HG03565 (cell line): ENCODE measurements at regions not wholly inside any gene's neighbourhood (a gene's known extent, or its start where the extent isn't known, plus 50 kb on each side); places are given as distances from the start of the nearest gene placed in this dataset.

Source experiments
- ATAC-seq: cut with Tn5 transposase; IDR thresholded peaks from one replicate; pipeline ENCODE4 v1.9.1; 2021; ENCODE audit warnings: mild to moderate bottlenecking, moderate library complexity; ENCODE audit not compliant: unreplicated experiment

DNA sequence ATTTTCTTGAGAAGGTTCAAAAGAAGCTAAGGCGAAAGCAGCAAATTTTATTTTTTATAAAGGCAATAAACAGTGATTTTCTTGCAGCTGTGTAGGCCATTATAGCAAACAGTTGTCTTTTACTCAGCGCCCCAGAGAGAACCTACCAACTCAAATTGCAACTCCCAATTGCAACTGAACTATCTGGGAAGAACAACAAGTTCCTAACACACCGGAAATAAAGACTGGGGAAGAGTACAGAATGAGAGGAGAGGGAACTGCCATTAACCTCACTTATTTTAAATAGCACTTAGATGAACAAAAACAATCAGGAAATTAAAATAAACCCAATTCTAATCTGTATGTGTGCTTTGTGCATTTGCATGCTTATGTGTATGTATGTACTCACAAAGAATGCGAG is 171.1 kb downstream of the KCTD12 start:
- no peak for ATAC-seq

DNA sequence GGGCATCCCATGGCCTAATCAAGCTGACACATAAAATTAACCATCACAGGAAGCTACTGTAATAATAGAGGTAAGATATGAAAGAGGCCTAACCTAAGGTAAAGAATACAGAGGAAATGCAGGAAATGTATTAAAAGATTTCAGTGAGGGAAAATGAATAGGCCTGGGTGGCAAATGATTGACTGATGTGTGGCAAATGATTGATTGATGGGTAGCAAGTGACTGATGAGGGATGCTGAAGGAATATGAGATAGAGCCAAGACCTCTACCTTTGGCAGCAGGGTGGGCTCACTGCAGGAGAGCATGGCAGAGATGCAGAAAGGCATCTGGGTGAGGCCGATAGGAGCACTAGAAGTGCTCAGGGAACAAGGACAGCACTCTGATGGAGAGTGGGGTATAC is 172.9 kb downstream of the KCTD12 start:
- ATAC-seq: no peak

DNA sequence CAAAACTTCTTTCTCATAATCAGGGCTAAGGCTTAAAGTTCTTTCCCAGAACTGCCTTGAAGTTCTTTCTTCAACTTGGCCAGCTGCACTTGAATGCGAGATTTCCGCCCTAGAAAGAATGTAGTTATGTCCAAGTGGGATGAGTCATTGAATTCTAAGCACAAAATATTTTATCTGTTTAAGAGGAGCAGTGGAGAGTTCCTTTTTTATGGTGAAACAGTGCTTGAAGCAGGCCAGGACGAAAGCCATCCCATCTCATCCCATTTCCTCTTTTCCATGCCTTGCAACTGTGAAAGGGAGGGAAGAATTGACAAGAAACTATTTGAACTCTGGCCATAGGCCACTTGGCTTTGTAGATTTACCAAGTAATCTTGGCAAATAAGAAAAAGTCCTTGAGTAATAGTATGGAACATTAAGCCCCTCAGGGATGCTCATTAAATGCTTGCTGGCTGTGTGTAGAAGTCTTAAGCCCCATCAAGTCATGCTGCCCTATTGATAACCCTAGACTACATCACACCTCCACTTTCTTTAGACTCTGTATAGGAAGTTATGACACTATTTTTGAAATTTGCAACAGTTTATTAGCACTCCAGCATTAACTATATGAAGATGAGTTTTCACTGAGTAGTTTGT is 174.5 kb downstream of the KCTD12 start:
- ATAC-seq: no peak

DNA sequence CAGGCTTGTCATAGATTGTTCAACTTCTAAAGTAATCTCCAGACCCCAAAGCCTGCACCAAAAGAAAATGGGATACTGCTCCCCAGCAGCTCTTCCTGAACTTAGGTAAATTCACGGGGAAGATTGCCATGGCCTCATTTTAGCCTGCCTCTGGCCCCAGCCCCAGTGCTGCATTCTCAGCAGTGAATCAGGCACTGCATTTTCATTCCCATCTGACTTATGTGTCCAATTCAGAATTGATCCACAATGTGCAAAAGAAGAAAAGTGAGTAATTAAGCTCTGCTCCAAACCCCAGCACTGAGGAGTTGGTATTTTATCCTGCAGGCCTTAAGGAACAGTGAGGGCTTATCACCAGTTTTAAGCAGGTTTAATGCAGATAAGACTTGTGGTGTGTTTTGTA is 176.4 kb downstream of the KCTD12 start:
- no peak for ATAC-seq

DNA sequence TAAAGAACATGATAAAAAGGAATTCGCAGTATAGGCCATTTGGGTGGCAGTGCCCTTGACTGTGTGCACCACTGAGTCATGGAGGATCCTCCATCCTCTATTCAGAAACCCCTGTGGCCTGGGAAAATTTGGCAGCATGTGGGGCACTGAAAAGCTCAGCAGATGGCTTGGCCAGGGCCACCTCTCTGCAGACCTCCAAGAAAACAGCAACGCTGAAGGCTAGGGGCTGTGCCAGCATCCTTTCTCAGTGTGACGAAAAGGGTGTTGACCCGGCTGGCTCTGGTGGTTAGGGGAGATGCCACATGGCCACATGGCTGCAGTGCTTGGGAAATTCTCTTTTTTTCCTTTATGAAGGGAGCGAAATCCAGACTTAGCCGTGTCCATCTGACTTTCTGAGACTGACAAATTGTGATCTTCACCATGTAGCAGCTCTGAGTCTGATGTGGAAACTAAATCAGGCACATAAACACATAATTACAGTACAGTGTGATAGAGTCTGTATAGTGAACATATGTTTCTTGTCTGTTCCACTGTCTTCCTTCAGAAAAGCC is 178.0 kb downstream of the KCTD12 start:
- no peak for ATAC-seq

DNA sequence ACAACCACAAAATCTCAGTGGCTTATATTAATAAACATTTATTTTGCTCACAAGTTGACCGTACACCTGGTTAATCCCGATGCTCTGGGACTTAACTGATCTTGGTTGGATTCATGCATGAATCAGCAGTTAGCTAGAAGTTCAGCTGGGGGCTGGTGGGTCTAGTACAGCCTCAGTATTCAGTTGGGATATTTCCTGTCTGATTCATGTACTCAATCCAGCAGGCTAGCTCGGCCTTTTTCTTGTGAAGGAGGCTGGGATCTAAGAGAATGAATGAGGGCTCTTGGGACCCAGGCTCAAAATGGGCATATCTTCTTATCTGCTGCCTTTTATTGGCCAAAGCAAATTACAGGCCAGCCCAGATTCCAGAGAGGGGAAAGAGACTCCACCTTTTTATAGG is 178.8 kb downstream of the KCTD12 start:
- no peak for ATAC-seq

DNA sequence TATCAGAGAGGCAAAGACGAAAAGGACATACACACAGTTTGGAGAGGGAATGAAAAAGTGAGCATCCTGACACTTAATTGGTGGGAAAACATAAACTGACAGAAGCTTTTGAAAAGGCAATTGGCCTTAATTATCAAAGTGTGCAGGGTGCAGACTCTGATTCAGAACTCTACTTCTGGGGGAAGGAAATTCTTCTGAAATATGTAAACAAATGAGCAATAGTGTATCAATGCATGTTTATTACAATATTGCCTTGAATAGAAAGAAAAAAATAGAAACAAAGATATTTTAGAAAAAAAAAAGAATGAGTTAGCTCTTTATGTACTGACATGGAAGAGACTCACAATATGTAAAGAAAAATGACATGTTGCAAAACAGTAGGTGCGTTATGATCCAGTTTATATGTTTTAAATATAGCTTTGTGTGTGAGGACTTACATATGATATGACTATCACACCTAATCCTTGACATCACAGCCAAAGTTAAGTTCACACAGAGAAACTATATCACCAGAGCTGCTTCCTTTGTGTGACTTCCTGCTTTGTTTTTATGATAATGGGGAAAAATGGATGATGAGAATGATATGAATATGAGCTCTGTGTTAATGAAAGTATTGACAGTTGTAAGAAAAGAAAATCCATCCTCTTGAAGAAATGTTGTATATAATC is 182.4 kb downstream of the KCTD12 start:
- ATAC-seq: no peak

DNA sequence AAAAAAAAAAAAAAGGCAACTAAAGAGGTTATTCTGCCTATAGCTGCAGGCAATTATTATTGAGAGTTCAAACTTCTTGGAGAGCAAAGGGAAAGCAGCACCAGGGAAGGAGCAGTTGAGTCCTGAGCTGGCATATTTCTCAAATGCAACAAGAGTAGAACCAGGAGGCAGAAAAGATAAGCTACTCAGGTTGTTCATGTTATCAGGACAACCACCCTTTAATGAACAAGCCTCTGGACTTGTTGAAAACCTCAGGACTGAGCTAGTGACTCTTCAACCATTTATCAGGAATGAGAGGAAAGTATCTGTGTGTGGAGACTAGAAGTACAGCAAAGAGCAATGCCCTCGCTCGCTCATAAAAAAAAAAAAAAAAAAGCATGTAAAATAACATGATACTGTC is 183.0 kb downstream of the KCTD12 start:
- ATAC-seq: no peak

DNA sequence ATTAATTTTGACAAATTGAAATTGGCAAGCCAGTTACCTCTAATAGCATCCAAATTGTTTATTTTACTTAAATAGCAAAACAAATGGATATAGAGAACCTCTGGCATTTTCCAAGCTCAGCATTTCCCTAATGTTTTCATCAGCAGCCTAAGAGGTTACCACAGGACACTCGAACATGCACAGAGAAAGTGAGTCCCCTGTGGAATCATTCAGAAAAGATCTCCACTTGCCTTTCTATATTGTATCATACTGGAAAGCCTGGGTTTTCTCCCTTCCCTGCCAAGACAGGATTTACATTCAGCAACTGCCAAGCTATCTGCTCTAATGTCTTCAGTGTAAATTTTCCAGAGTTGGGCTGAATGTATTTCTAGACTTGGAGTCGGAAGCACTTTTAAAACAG is 188.9 kb downstream of the KCTD12 start:
- ATAC-seq: no peak

DNA sequence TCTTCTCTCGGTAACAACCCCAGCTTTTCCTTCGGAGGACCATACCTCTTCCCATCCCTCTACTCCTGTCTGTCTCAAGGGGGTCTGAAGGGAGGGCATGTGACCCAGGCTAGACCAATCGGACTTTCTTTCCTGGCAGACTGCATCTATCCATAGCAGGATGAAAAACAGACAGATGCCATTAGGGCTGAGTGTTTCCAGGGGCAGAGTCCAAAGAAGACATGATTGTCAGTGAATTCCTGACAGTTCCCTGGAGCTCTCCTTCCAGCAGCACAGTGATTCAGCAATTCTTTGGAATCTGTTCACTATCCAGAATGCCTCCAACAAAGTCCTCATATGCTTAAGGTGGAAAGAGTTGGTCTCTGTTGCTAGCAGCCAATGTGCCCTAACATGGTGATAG is 189.8 kb downstream of the KCTD12 start:
- no peak for ATAC-seq

DNA sequence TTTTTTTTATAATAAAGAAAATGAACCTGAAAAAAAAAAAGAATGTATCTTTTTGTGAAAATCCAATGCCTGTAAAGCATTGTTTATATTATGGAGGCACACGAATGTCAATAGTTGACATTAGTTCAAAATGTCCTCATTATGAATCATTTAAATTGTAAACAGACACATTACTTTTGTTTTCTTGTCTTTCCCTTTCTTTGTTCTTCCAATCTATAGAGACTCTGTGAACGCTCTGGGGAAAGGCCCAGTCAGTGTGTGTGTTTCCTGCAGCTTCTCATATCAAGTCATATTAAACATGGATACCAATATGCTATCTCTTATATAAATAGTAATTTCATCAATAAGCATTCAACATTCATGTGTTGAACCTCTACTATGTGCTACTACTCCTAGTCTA is 193.1 kb downstream of the KCTD12 start:
- no peak for ATAC-seq

DNA sequence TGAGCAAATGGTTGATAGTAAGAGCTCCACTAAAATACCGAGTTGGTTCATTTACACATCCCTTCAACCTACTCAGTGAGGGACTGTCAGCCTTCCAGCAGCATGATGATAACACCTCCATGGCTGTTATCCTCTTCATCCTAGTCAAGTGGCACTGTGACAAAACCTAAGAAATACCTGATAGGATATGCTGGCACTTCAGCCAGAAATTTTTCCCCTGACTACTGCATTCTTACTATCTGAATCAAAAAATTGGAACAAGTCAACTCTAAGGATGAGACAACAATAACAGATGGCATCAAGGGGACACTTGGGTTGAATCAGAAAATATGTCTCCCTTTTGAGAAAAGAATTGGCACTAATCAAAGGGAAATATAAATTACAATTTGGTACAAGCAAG is 193.9 kb downstream of the KCTD12 start:
- no peak for ATAC-seq

DNA sequence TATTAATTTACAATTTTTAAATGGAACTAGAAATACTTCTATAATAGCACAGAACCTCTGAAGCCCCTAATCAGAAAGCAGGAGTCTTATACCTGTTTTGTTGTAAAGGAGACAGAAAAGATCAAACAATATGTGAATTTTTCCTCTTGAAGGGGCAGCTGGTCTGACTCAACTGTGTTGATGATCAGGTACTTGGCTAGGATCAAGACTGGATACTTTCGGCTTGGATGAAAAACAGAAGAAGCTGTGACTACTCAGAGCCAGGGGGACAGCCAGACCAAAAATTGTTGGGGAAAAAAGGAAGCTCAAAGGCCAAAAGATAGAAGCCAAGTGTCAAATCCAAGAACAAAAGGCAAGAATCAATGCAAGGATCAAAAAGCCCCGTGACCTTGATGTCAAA is 195.6 kb downstream of the KCTD12 start:
- no peak for ATAC-seq

DNA sequence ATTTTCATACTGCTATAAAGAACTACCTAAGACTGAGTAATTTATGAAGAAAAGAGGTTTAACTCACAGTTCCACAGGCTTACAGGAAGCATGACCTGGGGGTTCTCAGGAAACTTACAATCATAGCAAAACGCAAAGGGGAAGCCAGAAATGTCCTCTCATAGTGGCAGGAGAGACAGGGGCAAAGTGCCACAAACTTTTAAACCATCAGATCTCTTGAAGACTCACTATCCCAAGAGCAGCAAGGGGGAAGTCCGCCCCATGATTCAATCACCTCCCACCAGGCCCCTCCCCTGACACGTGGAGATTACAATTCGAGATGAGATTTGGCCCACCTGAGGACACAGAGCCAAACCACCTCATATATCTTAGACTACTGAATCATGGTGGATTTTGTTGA is 198.7 kb downstream of the KCTD12 start:
- no peak for ATAC-seq

DNA sequence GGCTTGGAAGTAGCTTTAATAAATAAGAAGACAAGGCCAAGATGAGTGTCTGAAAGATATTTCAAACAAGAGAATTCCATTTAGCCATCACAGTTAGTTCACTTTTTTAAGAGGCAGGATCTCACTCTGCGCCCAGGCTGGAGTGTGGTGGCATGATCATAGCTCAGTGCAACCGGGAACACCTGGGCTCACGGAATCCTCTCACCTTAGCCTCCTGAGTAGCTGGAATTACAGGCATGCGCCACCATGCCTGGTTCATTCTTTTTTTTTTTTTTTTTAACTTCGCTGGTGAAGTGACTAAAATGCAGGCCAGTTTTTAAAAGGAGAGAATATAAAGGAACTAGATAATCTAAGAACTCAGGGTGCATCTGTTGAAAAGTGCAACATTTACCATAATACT is 200.3 kb downstream of the KCTD12 start:
- ATAC-seq: no peak

DNA sequence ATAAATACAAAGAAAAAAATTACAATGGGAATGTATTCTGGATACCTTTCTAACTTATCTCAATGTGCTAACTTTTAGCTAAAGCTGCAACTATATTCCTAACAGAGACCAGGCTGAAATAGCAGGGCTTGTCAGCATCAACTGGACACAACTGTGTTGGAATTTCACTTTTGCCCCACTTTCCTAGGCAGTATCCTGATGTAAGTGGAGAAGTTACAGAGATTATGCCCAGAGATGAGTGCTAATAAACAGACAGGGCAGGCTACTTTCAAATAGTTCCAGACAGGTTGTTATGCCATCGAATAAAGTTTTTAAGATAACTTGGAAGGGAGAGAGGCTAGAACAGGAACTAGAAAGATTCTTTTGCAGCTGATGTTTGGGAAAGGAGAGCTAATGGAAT is 201.9 kb downstream of the KCTD12 start:
- ATAC-seq: no peak

DNA sequence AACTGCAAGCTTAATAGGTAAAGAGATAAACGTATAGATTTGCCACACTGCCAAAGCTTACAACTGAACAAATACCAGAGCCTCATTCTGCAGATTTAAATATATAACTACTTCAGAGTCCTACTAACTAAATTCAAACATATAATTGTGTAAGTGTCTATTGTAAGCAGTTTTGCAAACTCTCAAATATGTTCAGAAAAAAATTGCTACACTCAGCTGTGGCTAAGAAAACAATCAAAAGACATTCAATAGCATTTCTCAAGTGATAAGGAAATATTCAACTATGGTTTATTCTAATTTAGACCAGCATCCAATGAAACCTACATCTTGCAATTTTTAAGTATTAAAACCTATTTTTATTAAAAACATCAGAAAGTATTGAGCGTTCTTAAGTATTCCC is 202.4 kb downstream of the KCTD12 start:
- no peak for ATAC-seq

DNA sequence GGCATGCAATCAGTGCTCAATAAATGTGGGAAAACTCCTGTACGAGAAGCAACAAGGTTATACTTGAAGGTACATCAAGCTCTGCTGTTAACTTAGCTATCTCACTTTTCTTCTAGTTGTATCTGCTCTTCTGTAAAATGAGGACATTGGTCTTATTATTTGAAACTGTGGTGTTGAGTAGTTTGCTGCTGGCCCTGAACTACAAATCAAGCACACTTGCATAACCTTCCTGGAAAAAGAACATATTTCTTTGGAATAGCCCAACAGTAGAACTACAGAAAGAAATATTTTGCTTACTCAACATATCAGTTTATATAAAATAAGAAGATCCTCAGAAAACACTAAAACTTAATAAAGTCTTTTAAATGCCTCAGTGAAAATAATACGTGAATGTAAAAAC is 203.0 kb downstream of the KCTD12 start:
- no peak for ATAC-seq

DNA sequence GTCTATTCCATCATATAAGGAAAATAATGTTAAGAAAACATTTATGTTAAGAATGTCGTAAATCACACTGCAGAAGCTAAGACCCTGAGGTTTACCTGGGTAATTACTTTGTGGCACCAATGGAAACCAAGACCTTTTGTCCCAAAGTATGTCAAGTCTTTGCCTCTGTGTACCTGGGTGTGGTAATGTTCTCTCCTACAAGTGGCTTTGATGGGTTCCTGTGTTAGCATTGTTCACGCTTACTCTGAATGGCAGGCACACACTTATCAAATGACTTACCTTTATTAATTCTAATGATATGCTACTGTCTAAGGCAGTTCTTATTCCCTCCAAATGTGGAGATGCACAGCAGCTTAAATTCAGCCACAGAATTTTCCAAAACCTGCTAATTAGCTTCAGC is 206.1 kb downstream of the KCTD12 start:
- no peak for ATAC-seq

DNA sequence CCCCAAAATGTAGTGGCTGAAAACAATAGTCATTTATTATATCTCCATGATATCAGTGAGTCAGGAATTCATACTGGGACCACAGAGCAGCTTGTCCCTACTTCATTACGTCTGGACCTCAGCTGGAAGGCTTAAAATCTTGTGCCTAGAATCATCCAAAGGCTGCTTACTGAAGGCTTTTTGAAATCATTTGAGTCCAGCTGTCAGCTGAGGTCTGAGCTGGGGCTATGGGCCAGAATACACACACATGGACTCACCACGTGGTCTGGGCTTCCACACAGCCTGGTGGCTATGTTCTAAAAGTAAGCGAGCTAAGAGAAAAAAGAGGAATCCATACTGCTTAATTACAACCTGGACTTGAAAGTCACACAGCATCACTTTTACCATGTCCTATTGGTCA is 209.2 kb downstream of the KCTD12 start:
- no peak for ATAC-seq

DNA sequence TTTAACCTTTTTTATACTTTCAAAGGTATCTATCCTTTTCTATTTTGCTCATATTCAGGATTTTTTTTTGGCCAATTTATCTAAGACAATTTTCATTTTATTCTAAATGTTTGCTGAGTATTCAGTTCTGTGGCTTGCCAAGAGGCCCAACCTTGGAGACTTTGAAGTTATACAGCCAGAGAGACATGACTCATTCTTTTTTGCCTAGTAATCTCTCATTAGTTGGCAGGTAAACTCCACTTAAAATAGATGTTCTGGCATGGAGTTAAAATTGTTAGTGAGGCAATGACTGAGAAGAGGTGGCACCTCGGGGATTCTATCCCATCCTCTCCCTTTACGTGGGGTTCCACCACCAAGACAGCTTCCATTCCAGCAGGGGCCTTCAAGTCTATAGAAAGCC is 213.8 kb downstream of the KCTD12 start:
- ATAC-seq: no peak

DNA sequence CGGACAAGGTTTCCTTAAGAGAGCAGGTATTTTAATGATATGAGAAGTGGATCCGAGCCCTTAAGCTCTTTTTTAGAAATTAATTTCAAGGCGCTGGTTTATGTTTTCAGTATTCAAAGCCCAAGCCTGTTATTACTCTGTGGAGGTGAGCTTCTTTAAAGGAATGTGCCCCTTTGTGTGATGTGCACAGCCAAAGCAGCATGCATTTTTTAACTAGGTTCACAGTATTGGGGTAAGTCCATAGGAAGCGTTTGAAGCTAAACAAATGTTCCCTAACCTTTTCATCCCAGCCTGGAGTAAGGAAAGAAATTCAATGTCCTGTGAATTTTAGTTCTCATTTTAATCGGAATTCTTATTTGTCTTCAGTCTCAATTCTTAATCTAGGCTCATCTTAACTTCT is 217.5 kb downstream of the KCTD12 start:
- ATAC-seq: no peak

DNA sequence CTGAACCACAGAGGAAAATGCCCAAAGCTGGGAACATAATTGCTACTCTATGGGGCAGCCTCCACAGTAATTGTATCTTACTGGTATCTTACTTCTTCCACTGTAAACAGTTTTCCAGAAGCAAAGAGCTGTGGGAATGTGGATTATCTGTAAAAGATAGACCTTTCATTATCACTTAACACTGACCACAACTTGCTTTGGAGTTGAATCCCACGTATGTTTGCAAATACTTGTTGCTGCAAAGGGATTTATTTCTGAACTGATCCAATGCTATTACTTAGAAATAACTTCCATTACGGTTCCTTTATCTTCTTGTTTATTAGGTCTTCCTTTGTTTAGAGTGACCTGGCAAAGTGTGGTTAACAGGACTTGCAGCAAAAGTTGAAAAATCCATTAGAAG is 218.1 kb downstream of the KCTD12 start:
- no peak for ATAC-seq
